A549 (cell line): ENCODE measurements at regions not wholly inside any gene's neighbourhood (a gene's known extent, or its start where the extent isn't known, plus 50 kb on each side); places are given as distances from the start of the nearest gene placed in this dataset.

Experiments used
- ATAC-seq, 2 experiments: fragments of 200-7000 bp in 1 of 2; fragments of >200 bp in 1 of 2; cut with Nextera tagmentation in 1 of 2; cut with Tn5 transposase in 1 of 2; 3 replicates each; pipeline versions ENCODE4 v1.8.0 to v1.9.1; 2018 to 2020; ENCODE audit warnings: mild to moderate bottlenecking in 1 of 2, moderate library complexity in 1 of 2
- CTCF ChIA-PET: fragments of 300-600 bp; sonication (Branson Sonifier 250); formaldehyde crosslinking; extraction: SDS; loops from one replicate; lab custom pipeline; 2021; ENCODE audit warnings: antibody characterized with exemption, inconsistent platforms; lab: Yijun Ruan, JAX
- POLR2A ChIA-PET: fragments of 350-600 bp; formaldehyde crosslinking; extraction: SDS; loops from one replicate; lab custom pipeline; 2021; ENCODE audit warnings: antibody characterized with exemption, inconsistent platforms; lab: Yijun Ruan, JAX
- DNase-seq, 2 experiments: peaks; one replicate each; pipeline versions ENCODE4 v3.0.0 to v3.0.0-alpha.2; 2011 to 2016; ENCODE audit warnings: low read depth in 1 of 2, low spot score in 1 of 2
- FAIRE-seq: peaks from 2 replicates; lab custom pipeline; 2011; peaks lifted over from hg19 to GRCh38; lab: Jason Lieb, UNC
- H3K27ac ChIP-seq, 2 experiments: fragments of >200 bp; sonication (Bioruptor Twin); formaldehyde crosslinking; 3 replicates each; pipeline ENCODE4 v1.5.1; 2016 to 2017
- H3K4me1 ChIP-seq: fragments of >200 bp; sonication (Bioruptor Twin); formaldehyde crosslinking; 3 replicates; pipeline ENCODE4 v1.6.1; 2016
- H3K4me2 ChIP-seq: fragments of >200 bp; sonication (Bioruptor Twin); formaldehyde crosslinking; 3 replicates; pipeline ENCODE4 v1.6.1; 2016
- H3K4me3 ChIP-seq: fragments of >200 bp; sonication (Bioruptor Twin); formaldehyde crosslinking; 3 replicates; pipeline ENCODE4 v1.5.1; 2016
- H3K9me3 ChIP-seq: fragments of >200 bp; sonication (Bioruptor Twin); formaldehyde crosslinking; 3 replicates; pipeline ENCODE4 v1.6.1; 2016
- CBX8 ChIP-seq: fragments of 200-600 bp; sonication (generic); IDR thresholded peaks from 2 replicates; pipeline ENCODE4 v1.6.1; 2016
- EP300 ChIP-seq, 2 experiments: fragments of >200 bp; sonication (Bioruptor Twin); formaldehyde crosslinking; IDR thresholded peaks; 2 replicates in 1 of 2; 3 replicates in 1 of 2; pipeline ENCODE4 v1.6.1; 2016 to 2017
- ESRRA ChIP-seq: fragments of 150-350 bp; IDR thresholded peaks from 2 replicates; pipeline ENCODE4 v1.6.1; 2014; ENCODE audit warnings: mild to moderate bottlenecking, low read length, borderline replicate concordance
- FOSL2 ChIP-seq, 2 experiments: fragments of 450-650 bp in 1 of 2; fragments of >200 bp in 1 of 2; sonication (Bioruptor Twin) in 1 of 2; formaldehyde crosslinking; IDR thresholded peaks; 2 replicates each; pipeline versions ENCODE4 v1.5.0 to v1.6.1; 2016 to 2020; ENCODE audit warnings: mild to moderate bottlenecking in 1 of 2, moderate library complexity in 1 of 2
- GATA3 ChIP-seq: IDR thresholded peaks from 2 replicates; pipeline ENCODE4 v1.6.1; 2012; ENCODE audit warnings: borderline replicate concordance
- JUN ChIP-seq, 2 experiments: fragments of >200 bp; sonication (Bioruptor Twin); formaldehyde crosslinking; IDR thresholded peaks; 2 replicates in 1 of 2; 3 replicates in 1 of 2; pipeline ENCODE4 v1.6.1; 2016 to 2017
- JUNB ChIP-seq: fragments of >200 bp; sonication (Bioruptor Twin); formaldehyde crosslinking; IDR thresholded peaks from 2 replicates; pipeline ENCODE4 v1.6.1; 2016
- MAFK ChIP-seq: fragments of 450-650 bp; IDR thresholded peaks from 2 replicates; pipeline ENCODE4 v1.6.1; 2014; ENCODE audit not compliant: partially characterized antibody
- POLR2A ChIP-seq: IDR thresholded peaks from 2 replicates; pipeline ENCODE4 v1.6.1; 2012; ENCODE audit warnings: mild to moderate bottlenecking, low read length
- RAD21 ChIP-seq, 2 experiments: fragments of >200 bp in 1 of 2; sonication (Bioruptor Twin) in 1 of 2; formaldehyde crosslinking in 1 of 2; IDR thresholded peaks in 1 of 2; conservative IDR thresholded peaks in 1 of 2; 2 replicates in 1 of 2; 3 replicates in 1 of 2; pipeline ENCODE4 v1.6.1; 2012 to 2018; ENCODE audit warnings: inconsistent platforms in 1 of 2
- WGBS: methylation state at CpG from one replicate; pipeline ENCODE4 v1.1.6; 2017; ENCODE audit errors: missing lambda C conversion rate; 5-methylcytosine and 5-hydroxymethylcytosine counted together
- TF ChIP-seq, protein P1 (sequence below): fragments of 250-450 bp; sonication (Bioruptor Pico); IDR thresholded peaks from 2 replicates; pipeline ENCODE4 v1.5.0; 2021; ENCODE audit warnings: mild to moderate bottlenecking, moderate library complexity, borderline replicate concordance
- TF ChIP-seq, protein P2 (sequence below): fragments of 450-650 bp; IDR thresholded peaks from 2 replicates; pipeline ENCODE4 v1.6.1; 2014; ENCODE audit warnings: antibody characterized with exemption
- TF ChIP-seq, protein P3 (sequence below): fragments of 150-350 bp; IDR thresholded peaks from 2 replicates; pipeline ENCODE4 v1.6.1; 2014; ENCODE audit warnings: low read depth, mild to moderate bottlenecking, low read length
- TF ChIP-seq, protein P4 (sequence below): IDR thresholded peaks from 2 replicates; pipeline ENCODE4 v1.6.1; 2012

DNA sequence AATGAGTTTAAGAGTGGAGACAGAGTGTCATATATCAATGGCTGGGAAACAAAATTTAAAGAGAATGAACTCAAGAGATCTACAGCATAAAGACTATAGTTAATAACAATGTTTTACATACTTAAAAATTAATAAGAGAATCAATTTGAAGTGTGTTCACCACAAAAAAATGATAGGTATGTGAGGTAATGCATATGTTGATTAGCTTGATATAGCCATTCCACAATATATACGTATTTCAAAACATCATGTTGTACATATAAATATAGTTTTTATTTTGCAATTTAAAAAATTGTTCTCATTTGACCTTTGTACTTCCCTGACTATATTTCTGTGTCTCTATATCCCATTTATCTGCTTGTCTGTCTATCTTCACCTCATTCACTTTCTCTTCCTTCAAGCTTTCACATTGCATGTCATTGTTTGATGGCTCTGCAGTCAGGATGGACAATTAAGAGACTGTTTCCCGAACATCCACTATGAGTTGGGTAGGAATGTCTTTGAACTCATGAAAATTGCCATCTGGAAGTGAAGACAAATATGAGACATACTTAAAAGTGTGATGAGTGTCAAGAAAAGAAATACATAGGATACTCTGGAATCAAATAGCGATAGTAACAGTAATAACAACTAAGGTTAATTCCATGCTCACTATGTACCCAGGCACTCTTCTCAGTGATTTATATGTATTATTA is 359.9 kb upstream of the ACTBL2 start:
- ChIA-PET POLR2A (interaction anchor here (0.6 kb wide), 1 partner anchor 1049 kb away, joined by 9 read pairs; no protein-coding TSS in a partner anchor), CTCF (interaction anchor here (1.3 to 1.7 kb wide), 3 partner anchors 48 to 619 kb away, joined by 3 to 5 read pairs (median 4); no protein-coding TSS in a partner anchor)
- Histone ChIP-seq H3K4me1 (peaks cover 54% of the 10 kb centered on the region), H3K4me3 (no peak overlapping the region), H3K9me3 (no peaks in the 10 kb centered on the region), H3K27ac (peak overlapping the region; percentile 71 to 84), H3K4me2 (peak overlapping the region; percentile 91)
- FAIRE-seq = no peak
- 68% methylated on average over 3 of the region's 3 CpGs for WGBS
- TF ChIP-seq, protein P1, sequence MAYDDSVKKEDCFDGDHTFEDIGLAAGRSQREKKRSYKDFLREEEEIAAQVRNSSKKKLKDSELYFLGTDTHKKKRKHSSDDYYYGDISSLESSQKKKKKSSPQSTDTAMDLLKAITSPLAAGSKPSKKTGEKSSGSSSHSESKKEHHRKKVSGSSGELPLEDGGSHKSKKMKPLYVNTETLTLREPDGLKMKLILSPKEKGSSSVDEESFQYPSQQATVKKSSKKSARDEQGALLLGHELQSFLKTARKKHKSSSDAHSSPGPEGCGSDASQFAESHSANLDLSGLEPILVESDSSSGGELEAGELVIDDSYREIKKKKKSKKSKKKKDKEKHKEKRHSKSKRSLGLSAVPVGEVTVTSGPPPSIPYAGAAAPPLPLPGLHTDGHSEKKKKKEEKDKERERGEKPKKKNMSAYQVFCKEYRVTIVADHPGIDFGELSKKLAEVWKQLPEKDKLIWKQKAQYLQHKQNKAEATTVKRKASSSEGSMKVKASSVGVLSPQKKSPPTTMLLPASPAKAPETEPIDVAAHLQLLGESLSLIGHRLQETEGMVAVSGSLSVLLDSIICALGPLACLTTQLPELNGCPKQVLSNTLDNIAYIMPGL (CRISPR knock-in tag) = no peak
- TF ChIP-seq ESRRA (no peak), POLR2A (no peak)
- TF ChIP-seq, protein P2, sequence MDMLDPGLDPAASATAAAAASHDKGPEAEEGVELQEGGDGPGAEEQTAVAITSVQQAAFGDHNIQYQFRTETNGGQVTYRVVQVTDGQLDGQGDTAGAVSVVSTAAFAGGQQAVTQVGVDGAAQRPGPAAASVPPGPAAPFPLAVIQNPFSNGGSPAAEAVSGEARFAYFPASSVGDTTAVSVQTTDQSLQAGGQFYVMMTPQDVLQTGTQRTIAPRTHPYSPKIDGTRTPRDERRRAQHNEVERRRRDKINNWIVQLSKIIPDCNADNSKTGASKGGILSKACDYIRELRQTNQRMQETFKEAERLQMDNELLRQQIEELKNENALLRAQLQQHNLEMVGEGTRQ = no peak
- TF ChIP-seq, protein P3, sequence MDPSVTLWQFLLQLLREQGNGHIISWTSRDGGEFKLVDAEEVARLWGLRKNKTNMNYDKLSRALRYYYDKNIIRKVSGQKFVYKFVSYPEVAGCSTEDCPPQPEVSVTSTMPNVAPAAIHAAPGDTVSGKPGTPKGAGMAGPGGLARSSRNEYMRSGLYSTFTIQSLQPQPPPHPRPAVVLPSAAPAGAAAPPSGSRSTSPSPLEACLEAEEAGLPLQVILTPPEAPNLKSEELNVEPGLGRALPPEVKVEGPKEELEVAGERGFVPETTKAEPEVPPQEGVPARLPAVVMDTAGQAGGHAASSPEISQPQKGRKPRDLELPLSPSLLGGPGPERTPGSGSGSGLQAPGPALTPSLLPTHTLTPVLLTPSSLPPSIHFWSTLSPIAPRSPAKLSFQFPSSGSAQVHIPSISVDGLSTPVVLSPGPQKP = no peak
- ATAC-seq = no peak
- no peak for DNase-seq

DNA sequence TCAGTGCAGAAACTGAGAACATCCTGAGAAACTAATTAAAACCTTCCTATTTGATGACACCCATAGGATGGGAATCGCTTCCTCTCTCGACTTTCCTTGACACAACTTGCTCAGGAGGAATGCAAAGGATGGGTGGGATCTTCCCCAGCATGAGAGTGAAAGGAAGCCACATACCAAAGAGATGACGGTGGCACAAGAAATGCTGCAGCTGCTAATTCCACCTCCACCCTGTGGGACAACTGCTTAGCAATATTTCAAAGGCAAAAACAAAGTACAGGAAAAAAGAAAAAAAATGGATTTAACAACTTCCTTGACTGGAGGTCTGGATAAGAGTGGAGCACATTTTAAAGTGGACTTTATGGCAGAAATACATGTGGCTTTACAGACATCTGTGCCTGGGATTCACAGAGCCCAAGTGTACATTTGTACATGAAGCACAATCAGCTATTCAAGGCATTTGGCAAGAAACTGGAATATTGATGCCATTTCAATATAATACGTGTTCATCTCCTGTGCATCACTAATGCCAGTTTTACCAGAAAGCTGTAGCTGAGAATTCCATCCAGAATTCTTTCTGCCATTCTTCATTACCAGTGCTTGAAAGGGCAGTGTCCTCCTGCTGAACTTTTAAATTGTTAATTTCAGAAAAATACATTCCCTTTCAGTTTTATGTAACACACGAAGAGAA is 359.2 kb upstream of the ACTBL2 start:
- no peaks in the 10 kb centered on the region for H3K9me3 ChIP-seq
- H3K27ac ChIP-seq = peak overlapping the region; percentile 71 to 84
- ChIA-PET CTCF (interaction anchor here (1.3 to 1.7 kb wide), 3 partner anchors 48 to 619 kb away, joined by 3 to 5 read pairs (median 4); no protein-coding TSS in a partner anchor), POLR2A (interaction anchor here (0.6 kb wide), 1 partner anchor 1050 kb away, joined by 9 read pairs; no protein-coding TSS in a partner anchor)
- TF ChIP-seq, protein P2 = no peak
- TF ChIP-seq, protein P3 = no peak
- TF ChIP-seq FOSL2 (IDR thresholded peaks at IDR 0.05) = no peak
- peak; percentile 71 for TF ChIP-seq FOSL2 (CRISPR knock-in tag; IDR thresholded peaks at IDR 0.05)
- no peak for TF ChIP-seq CBX8
- peak in 1 of 2 experiments; percentile 39; a peak in 1 of 5 replicates for TF ChIP-seq JUN (IDR thresholded peaks at IDR 0.05)
- TF ChIP-seq, protein P4, sequence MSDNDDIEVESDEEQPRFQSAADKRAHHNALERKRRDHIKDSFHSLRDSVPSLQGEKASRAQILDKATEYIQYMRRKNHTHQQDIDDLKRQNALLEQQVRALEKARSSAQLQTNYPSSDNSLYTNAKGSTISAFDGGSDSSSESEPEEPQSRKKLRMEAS = peak; percentile 66
- TF ChIP-seq MAFK = peak; percentile 94
- peak in 1 of 2 experiments; percentile 38; a peak in 1 of 5 replicates for TF ChIP-seq EP300 (IDR thresholded peaks at IDR 0.05)
- TF ChIP-seq RAD21 (conservative IDR thresholded peaks at IDR 0.05 in 1 of 2, IDR thresholded peaks at IDR 0.05 in 1 of 2) = 0 out of 5 replicates have a peak, but pooled peaks of 1 of the 2 experiments have one; percentile 10
- TF ChIP-seq GATA3 = peak; percentile 74; the same call in 1 of the 2 replicates
- peak; percentile 50 for TF ChIP-seq JUNB
- H3K4me2 ChIP-seq = peak overlapping the region; percentile 91
- FAIRE-seq = peak; percentile 89
- 3% methylated on average over 5 of the region's 5 CpGs for WGBS
- DNase-seq = peak; percentile 71 to 90
- peak; percentile 79 to 91 for ATAC-seq
- H3K4me1 ChIP-seq = peaks cover 60% of the 10 kb centered on the region
- no peak overlapping the region for H3K4me3 ChIP-seq
